IPS-20b (cell line): ENCODE measurements at regions not wholly inside any gene's neighbourhood (a gene's known extent, or its start where the extent isn't known, plus 50 kb on each side); places are given as distances from the start of the nearest gene placed in this dataset.
"Not testable (repeated sequence)": the region's sequence is repeated elsewhere in the genome, so short reads cannot be mapped to it uniquely, and the experiment has no call there.

ENCODE experiments used
- H3K27ac ChIP-seq: one replicate; pipeline ENCODE4 v1.5.1; 2013; ENCODE audit warnings: low read length
- H3K27me3 ChIP-seq: 2 replicates; pipeline ENCODE4 v1.6.1; 2013; ENCODE audit warnings: mild to moderate bottlenecking, low read length, inconsistent platforms; ENCODE audit not compliant: insufficient read depth
- H3K36me3 ChIP-seq: 2 replicates; pipeline ENCODE4 v1.6.1; 2013; ENCODE audit warnings: low read depth, mild to moderate bottlenecking, inconsistent platforms, low read length, moderate library complexity; ENCODE audit not compliant: insufficient read depth
- H3K4me1 ChIP-seq: 2 replicates; pipeline ENCODE4 v1.6.1; 2013; ENCODE audit warnings: mild to moderate bottlenecking, control low read depth, inconsistent platforms, low read length, moderate library complexity; ENCODE audit not compliant: insufficient read depth
- H3K4me3 ChIP-seq: 2 replicates; pipeline ENCODE4 v1.5.1; 2013; ENCODE audit warnings: mild to moderate bottlenecking, low read length, inconsistent platforms
- H3K9ac ChIP-seq: 2 replicates; pipeline ENCODE4 v1.6.1; 2013; ENCODE audit warnings: low read depth, mild to moderate bottlenecking, inconsistent platforms, low read length, moderate library complexity
- H3K9me3 ChIP-seq: 2 replicates; pipeline ENCODE4 v1.6.1; 2013; ENCODE audit warnings: mild to moderate bottlenecking, low read depth, low read length, inconsistent platforms; ENCODE audit not compliant: insufficient read depth

- Histone ChIP-seq H3K36me3 (no peaks in the 10 kb centered on the region), H3K27me3 (no peaks in the 10 kb centered on the region), H3K9ac (no peak overlapping the region), H3K27ac (no peak overlapping the region), H3K4me3 (no peak overlapping the region), H3K4me1 (no peaks in the 10 kb centered on the region), H3K9me3 (no peaks in the 10 kb centered on the region)
These were observed 66.5 kb downstream of the DMP1 start for GRCh38 chr4:87716371-87717265.

- Histone ChIP-seq H3K9ac (no peak overlapping the region), H3K36me3 (no peaks in the 10 kb centered on the region), H3K27ac (no peak overlapping the region), H3K9me3 (no peaks in the 10 kb centered on the region), H3K4me1 (no peaks in the 10 kb centered on the region), H3K4me3 (no peak overlapping the region), H3K27me3 (no peaks in the 10 kb centered on the region)
These were observed 67.4 kb downstream of the DMP1 start for GRCh38 chr4:87717276-87718031.

- no peaks in the 10 kb centered on the region for H3K9me3 ChIP-seq
- H3K27me3 ChIP-seq, result no peaks in the 10 kb centered on the region
- no peak overlapping the region for H3K27ac ChIP-seq
- no peak overlapping the region for H3K4me3 ChIP-seq
- H3K36me3 ChIP-seq, result no peaks in the 10 kb centered on the region
- H3K9ac ChIP-seq, result no peak overlapping the region
- no peaks in the 10 kb centered on the region for H3K4me1 ChIP-seq
These were observed 68.2 kb downstream of the DMP1 start for GRCh38 chr4:87718217-87718835.

GRCh38 chr4:87720094-87720691 is 70.1 kb downstream of the DMP1 start:
- peaks cover 15% of the 10 kb centered on the region for H3K9me3 ChIP-seq

GRCh38 chr4:87725287-87725686 is 74.1 kb upstream of the IBSP start:
- not testable (repeated sequence) for H3K27ac ChIP-seq, H3K4me1 ChIP-seq, H3K4me3 ChIP-seq, H3K9ac ChIP-seq, H3K27me3 ChIP-seq, H3K36me3 ChIP-seq
- H3K9me3 ChIP-seq, result peaks cover 41% of the 10 kb centered on the region

More at GRCh38 chr4:87720094-87720691, 70.1 kb downstream of the DMP1 start:
- Histone ChIP-seq H3K27ac (no peak overlapping the region), H3K4me3 (no peak overlapping the region), H3K4me1 (no peaks in the 10 kb centered on the region), H3K27me3 (no peaks in the 10 kb centered on the region), H3K36me3 (no peaks in the 10 kb centered on the region), H3K9ac (no peak overlapping the region)

GRCh38 chr4:87732033-87732765 is 67.2 kb upstream of the IBSP start:
- peaks cover 9% of the 10 kb centered on the region for H3K9me3 ChIP-seq
- H3K36me3 ChIP-seq, result no peaks in the 10 kb centered on the region
- H3K27ac ChIP-seq, result no peak overlapping the region
- H3K27me3 ChIP-seq, result no peaks in the 10 kb centered on the region
- no peak overlapping the region for H3K9ac ChIP-seq
- H3K4me1 ChIP-seq, result peaks cover 10% of the 10 kb centered on the region
- no peak overlapping the region for H3K4me3 ChIP-seq

- peaks cover 10% of the 10 kb centered on the region for H3K4me1 ChIP-seq
- H3K4me3 ChIP-seq, result peak overlapping the region; percentile 4; the same call in 1 of the 2 replicates
- no peaks in the 10 kb centered on the region for H3K27me3 ChIP-seq
- H3K27ac ChIP-seq, result no peak overlapping the region
- no peak overlapping the region for H3K9ac ChIP-seq
- no peaks in the 10 kb centered on the region; the same call in none of the 2 replicates for H3K9me3 ChIP-seq
- no peaks in the 10 kb centered on the region for H3K36me3 ChIP-seq
These were observed 65.3 kb upstream of the IBSP start for GRCh38 chr4:87734084-87734483.

- H3K4me3 ChIP-seq, result no peak overlapping the region
- no peaks in the 10 kb centered on the region; the same call in 1 of the 2 replicates for H3K9me3 ChIP-seq
- H3K9ac ChIP-seq, result no peak overlapping the region
- H3K4me1 ChIP-seq, result peaks cover 10% of the 10 kb centered on the region
- H3K36me3 ChIP-seq, result no peaks in the 10 kb centered on the region
- H3K27me3 ChIP-seq, result no peaks in the 10 kb centered on the region
- H3K27ac ChIP-seq, result no peak overlapping the region
These were observed 64.4 kb upstream of the IBSP start for GRCh38 chr4:87734936-87735335.

GRCh38 chr4:87738483-87738882 is 60.9 kb upstream of the IBSP start:
- H3K27ac ChIP-seq, result no peak overlapping the region
- H3K9ac ChIP-seq, result no peak overlapping the region
- no peak overlapping the region for H3K4me3 ChIP-seq
- no peaks in the 10 kb centered on the region for H3K9me3 ChIP-seq
- no peaks in the 10 kb centered on the region for H3K36me3 ChIP-seq
- H3K27me3 ChIP-seq, result no peaks in the 10 kb centered on the region
- H3K4me1 ChIP-seq, result peaks cover 13% of the 10 kb centered on the region

GRCh38 chr4:87739494-87739893 is 59.9 kb upstream of the IBSP start:
- Histone ChIP-seq H3K36me3 (no peaks in the 10 kb centered on the region), H3K9me3 (no peaks in the 10 kb centered on the region), H3K4me1 (peaks cover 6% of the 10 kb centered on the region), H3K9ac (no peak overlapping the region), H3K27me3 (no peaks in the 10 kb centered on the region), H3K4me3 (no peak overlapping the region), H3K27ac (no peak overlapping the region)
